Loucy (cell line): ENCODE measurements at regions not wholly inside any gene's neighbourhood (a gene's known extent, or its start where the extent isn't known, plus 50 kb on each side); places are given as distances from the start of the nearest gene placed in this dataset.

Experiments
- EZH2phosphoT487 ChIP-seq: fragments of 200-600 bp; IDR thresholded peaks from 2 replicates; pipeline ENCODE4 v1.6.1; 2018; ENCODE audit warnings: antibody characterized with exemption, mild to moderate bottlenecking, moderate library complexity, borderline replicate concordance
- TF ChIP-seq, protein P1 (sequence below): fragments of 200-600 bp; sonication (generic); conservative IDR thresholded peaks from 2 replicates; pipeline ENCODE4 v1.5.1; 2014; ENCODE audit warnings: mild to moderate bottlenecking, antibody characterized with exemption, low read length

DNA sequence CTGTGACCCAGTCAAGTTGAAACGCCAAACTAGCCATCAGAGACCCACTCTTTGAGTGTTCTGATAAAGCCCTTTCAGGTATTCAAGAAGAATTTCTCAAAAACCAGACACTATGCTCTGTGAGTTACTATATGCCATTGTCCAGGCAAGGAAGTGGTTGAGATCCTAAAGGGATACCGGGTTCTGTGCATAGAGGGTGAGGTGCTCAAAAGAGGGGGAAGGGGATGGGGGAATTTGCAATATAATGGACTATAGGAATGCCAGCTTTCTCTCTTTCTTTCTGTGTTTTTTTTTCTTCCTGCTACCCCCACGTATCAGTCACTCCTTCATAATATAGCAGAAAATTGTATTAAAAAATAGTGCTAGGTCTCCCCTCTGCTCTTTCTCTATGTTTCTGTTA lies 1619.0 kb downstream of the STIM2 start:
- TF ChIP-seq, protein P1, sequence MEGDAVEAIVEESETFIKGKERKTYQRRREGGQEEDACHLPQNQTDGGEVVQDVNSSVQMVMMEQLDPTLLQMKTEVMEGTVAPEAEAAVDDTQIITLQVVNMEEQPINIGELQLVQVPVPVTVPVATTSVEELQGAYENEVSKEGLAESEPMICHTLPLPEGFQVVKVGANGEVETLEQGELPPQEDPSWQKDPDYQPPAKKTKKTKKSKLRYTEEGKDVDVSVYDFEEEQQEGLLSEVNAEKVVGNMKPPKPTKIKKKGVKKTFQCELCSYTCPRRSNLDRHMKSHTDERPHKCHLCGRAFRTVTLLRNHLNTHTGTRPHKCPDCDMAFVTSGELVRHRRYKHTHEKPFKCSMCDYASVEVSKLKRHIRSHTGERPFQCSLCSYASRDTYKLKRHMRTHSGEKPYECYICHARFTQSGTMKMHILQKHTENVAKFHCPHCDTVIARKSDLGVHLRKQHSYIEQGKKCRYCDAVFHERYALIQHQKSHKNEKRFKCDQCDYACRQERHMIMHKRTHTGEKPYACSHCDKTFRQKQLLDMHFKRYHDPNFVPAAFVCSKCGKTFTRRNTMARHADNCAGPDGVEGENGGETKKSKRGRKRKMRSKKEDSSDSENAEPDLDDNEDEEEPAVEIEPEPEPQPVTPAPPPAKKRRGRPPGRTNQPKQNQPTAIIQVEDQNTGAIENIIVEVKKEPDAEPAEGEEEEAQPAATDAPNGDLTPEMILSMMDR = no peak
- TF ChIP-seq EZH2phosphoT487 = no peak
